Brain pericyte (primary cell): ENCODE measurements at regions not wholly inside any gene's neighbourhood (a gene's known extent, or its start where the extent isn't known, plus 50 kb on each side); places are given as distances from the start of the nearest gene placed in this dataset.

ENCODE experiments used
- DNase-seq: peaks from one replicate; pipeline ENCODE4 v3.0.0-alpha.2; 2012; ENCODE audit warnings: low read depth, low spot score

DNA sequence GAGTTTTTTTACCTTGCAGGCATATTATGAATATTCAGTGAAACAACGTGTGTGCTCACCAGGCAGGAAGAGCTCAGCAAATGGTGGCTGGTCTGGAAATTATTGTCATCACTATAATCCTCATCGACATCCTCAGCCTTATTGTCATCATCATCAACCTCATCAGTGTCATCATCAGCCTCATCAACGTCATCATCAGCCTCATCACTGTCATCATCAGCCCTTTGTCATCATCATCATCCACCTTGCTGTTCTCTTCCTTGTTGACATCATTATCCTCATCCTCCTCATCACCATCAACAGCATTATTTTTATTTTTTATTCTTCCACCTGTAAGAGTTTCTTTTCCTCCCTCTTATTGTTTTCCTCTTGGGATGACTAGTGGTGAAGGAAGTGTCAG is 142.3 kb upstream of the GPR26 start:
- DNase-seq = no peak

DNA sequence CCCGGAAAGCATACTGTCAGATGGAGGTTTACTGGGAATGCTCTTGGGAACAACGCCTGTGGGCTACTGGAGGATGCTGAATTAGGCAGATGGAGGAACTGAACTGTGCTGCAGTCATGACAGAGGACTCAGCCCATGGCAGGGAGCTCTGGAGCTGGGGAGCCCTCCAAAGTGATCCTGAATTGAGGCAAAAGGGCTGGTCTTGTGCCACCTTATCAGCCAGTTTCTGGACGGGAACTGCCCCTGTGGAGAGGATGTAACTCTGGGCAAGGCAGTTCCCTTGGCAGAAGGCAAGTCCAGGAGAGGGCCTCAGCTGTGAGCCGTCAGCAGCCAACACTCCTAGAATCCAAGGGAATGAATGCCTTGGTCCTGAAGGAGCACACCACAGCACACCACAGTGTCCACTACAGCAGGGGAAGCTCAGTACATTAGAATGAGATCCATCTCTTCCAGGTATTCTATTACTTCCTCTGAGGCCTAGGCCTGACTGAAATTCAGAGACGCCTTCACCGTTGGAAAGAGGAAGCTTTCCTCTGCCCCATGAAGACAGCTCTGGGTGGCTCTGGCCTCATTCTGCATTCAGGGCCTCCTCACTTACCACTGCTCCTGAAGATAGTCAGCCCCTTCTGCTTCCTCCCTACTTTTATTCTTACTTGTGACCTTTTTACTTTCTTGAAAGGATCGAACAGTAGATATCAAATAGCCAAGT is 139.6 kb upstream of the GPR26 start:
- DNase-seq = no peak

DNA sequence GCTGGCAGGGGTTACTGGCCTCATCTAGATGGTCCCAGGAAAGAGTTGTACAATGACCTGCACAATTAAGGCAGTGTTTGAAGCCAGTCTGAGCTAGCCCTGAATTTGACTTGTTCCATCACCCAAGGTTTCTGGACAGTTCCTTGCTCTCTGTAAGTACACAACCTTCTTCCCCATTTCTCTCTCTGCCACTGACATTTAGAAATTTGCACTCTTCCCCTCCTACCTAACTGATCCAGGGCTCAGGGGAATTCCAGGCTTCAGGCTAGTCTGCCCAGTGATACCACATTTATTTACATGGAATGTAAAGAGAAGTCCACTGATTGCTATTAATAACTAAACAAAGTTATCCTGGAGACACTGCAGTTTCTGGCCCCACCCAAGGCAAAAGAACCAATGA is 139.0 kb upstream of the GPR26 start:
- no peak for DNase-seq

DNA sequence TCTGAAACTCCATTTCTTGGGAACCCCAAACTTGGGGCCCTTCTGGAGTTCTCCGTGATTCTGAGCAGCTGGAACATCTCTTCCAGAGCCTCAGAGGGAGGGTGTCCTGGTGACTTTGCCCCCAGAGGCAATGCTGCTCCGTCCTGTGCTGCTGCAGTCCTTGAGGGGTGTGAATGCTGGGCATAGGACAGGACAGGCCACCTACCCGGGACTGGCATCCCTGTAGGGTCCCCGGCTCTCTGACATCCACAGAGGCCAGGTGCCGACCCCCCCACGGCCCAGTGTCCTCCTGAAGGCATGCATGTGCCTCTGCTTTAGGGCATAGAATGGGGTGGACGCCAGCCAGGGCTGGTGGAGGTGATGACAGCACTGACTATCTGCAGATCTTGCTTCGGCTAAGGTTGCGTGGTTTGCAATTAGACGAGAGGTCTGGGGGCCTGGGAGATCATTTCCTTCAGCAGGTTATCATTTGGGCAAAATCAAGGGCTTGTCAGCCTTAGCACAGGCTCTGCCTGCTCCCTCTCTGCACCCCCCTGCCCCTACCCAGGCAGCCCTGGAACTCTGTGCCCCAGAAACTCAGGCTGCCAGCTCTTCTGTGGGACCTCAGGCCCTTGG is 136.9 kb upstream of the GPR26 start:
- no peak for DNase-seq

DNA sequence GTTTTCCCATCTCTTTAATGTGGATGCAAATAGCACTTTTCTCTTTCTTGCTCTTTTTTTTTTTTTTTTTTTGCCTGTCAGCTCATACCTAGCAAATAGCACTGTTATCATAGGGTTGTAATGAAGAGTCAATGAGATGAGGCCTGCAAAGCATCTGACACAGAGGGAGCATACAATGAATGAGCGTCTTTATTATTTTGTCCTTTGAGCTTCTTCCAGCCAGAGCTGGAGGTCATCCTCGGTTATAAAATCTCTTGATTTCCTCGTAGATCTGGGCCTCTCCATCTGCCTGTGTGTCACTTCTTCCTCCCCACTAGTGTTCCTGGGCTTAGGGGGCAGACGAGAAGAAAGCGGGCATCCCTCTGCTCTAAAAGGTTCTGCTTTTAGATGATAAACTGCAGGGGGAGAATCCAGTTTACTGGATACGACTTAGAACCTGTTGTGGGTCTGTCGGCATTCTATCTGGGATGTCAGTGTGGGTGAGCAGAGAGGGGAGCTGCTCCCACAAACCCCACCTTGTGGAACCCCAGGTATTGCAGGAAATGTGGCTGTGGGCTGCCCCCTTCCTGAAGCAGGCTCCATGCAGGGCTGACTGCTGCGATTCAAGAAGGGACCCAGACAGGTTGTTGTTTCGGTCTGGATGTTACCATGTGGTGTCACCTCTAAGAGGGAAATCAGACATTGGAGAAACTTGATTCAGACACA is 135.8 kb upstream of the GPR26 start:
- DNase-seq = no peak

DNA sequence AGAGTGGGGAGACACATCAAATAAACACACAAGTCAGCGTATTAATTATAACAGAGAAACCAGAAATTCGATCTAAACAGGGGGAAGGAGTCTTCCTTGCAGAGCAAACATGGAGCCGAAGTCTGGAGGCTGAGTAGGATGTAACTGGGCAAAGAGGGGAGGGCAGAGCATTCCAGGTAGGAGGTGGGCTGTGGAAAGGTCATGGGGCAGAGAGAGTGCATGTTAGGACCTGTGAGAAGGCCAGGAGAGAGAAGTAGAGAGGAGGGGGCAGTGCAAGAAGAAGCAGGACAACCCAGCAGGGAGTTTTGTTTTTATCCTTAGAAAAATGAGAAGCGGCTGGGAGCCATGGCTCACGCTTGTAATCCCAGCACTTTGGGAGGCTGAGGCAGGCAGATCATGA is 130.8 kb upstream of the GPR26 start:
- no peak for DNase-seq

DNA sequence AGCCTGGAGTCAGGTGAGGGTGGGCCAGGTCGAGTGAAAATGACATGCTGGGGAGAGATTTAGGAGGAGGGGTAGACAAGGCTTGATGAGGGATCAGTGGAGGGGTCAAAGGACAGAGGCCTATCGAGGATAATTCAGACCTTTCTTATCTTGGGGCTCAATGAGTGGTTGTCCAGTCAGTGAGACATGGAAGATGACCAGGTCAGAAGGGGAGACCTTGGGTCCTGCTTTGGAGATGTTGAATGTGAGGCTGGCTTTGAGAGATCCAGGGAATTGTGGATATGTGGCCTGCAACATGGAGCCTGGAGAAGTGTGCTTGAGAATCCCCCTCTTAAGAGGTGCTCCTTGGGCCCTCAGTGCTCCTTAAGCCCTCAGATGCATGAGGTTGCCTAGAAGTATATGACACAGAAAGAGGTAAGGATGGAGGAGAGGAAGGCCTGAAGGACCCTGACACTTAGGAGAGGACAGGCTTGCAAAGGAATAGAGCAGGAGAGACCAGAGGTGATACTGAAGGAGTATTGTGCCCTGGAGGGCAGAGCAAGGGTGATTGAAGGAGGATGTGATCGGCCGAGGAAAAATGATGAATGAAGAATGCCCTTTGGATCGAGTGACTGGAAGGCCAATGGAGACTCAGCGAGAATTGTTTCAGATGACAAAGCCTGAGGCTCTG is 129.8 kb upstream of the GPR26 start:
- DNase-seq = no peak

DNA sequence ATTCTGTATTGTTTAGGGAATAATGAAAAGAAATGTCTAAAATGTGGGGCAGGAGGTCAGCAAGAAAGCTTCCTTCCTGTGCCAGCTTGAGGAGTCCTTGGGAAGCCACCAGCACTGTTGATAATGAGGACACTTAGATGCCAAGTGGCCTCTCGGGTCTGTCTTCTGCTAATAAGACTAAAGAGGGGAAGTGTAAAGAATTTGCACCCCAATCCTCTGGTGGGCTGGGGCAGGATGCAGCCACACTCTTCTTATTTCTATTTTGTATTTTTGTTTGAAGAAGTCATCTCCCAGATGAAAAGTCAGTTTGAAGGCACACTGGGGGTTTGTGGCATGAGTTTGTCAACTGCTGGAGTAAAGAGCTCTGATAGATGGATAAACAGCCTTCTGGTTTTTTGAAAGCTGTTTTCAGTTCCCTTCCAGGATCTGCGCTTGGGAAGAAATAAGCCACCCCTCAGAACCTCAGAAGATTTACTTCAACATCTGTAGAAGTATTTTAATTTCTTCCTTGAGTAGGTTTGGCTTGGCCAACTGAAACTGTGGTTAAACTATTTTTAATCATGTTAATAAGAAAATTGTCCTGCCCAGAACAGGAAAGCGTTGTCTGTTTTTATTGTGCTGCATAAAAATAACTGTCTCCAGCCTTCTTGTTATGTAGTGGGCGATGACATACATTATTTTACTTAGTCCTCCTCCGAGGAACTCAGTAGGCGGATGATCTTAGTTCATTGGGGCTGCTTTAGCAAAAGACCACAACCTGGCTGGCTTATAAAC is 128.8 kb upstream of the GPR26 start:
- DNase-seq = no peak

DNA sequence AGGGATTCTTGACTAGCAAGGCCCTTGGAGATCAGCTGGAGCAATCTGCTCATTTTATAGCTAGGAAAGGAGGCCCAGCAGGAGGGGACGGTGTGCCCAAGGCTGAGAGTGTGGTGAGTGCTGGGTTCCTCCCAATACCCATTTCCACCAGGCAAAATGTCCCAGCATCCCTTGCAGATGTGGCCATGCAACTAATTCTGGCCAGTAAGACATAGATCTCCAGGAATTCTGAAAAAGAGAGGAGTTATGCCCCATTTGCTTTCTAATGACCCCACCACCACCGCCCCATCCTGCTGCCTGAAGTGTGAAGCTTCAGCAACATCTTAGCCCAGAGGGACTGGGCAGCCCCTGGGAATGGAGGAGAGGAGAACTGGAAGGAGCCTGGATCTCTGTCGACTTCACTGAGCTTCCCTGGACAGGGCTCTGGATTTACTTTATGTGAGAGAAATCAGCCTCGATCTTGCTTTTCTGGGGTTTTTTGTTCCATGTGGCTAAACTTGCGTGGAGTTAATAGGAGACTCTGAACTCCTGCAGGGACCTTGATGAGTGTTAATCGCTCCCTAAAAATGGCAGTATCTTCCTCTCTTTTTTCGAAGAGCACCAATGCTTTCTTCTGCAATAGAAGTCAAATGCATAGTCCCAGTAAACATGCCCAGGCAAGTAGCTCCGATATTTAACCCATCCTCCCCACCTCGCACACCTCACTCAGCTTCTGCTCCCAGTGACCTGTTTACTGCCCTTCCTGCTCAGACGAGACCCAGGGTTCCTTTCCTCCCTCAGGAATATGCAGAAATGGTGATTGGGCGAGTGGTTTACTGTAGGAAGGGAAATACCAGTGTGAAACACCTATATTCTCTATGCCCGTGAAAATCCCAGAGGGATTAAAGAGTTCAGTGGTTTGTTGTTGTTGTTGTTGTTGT is 127.5 kb upstream of the GPR26 start:
- DNase-seq = no peak

DNA sequence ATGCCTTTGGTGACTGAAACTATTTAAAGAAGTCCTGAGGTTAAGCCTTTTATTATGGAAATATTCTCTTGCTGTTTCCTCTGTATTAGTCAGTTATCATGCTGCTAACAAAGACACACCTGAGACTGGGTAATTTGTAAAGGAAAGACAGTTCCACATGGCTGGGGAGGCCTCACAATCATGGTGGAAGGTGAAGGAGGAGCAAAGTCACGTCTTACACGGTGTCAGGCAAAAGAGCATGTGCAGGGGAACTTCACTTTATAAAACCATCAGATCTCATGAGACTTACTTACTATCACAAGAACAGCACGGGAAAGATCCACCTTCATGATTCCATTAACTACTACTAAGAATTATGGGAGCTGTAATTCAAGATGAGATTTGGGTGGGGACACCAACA is 121.2 kb upstream of the GPR26 start:
- no peak for DNase-seq

DNA sequence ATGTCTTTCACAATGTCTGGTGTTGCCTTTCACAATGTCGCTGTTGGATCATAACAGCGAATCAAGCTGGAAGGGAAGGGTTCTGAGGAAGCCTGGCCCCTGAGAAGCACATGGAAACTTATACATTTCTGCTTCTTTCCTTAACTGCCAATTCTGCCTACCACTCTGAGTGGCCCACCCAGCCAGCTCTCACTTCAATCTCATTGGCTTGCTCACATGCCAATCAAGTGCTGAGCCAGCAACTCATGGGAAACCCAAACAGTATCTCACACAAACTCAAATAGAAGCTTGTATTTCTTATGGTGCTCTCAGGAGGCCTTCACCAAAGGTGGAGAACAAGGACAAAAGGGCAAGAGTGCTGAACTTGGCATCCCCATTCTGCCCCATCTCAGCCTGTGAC is 117.4 kb upstream of the GPR26 start:
- no peak for DNase-seq

DNA sequence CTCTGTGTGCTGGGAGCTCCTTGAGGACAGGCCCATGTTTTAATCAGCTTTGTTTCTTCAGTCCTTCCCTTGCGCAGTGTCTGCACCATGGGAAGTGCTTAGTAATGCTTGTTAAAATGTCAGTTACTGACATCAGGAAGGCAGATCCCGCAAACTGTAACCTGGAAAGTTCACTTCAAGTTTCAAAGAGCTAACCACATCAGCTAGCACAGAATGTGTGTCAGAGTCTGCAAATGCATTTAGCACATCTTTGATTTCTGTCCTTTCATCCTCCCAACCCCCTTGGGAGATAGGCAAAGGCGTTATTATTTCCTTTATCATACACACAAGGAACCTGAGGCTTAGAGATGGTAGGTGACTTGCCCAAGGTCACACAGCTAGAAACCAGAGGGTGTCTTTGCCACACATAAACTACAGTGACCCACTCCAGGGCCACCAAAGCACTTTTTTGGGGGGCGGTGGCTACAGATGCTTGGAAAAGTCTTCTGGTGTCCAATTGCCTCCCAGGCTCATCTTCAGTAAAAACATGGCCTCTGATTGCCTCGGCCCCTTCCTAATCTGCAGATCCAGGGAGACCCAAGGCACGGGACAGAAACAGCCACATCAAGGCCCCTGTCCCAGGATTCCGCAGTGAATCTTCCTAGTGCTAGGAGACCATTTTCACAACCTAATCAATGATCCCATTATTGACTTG is 116.2 kb upstream of the GPR26 start:
- no peak for DNase-seq

DNA sequence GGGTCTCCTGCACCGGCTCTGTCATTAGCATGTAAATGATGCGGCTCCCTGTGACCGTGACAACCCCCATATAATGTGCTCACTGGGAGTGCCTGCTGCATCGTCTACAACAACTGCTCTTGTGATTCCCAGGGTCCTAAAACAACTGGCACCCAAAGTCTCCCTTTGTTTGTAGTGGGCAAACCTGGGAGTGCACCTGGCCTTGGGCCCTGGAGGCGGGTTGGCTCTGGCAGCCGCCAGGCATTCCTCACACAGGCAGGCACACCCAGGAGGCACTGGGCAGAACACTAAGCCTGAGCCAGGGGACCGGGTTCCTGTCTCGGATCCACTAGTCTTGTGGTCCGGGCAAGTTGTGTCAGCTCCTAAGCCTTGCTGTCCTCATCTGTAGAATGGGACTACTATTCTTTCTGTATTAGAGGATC is 115.5 kb upstream of the GPR26 start:
- DNase-seq = no peak

DNA sequence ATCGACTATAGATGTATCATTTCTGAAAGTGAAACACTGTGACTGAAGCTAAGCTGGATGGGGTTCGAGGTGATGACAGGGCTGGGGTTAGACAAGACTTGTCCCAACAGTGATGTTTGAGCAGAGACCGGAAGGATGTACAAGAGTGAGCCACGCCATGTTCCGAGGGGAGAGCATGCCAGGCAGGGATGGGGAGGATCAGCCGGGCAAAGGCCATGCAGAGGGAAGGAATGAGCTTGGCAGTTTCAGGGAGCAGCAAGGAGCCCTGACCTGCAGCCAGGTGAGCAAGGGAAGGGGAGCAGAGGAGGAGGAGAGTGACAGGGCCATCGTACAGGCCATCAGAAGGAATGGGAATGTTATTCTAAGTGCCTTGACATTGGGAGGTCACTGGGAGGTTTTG is 114.9 kb upstream of the GPR26 start:
- DNase-seq = no peak

DNA sequence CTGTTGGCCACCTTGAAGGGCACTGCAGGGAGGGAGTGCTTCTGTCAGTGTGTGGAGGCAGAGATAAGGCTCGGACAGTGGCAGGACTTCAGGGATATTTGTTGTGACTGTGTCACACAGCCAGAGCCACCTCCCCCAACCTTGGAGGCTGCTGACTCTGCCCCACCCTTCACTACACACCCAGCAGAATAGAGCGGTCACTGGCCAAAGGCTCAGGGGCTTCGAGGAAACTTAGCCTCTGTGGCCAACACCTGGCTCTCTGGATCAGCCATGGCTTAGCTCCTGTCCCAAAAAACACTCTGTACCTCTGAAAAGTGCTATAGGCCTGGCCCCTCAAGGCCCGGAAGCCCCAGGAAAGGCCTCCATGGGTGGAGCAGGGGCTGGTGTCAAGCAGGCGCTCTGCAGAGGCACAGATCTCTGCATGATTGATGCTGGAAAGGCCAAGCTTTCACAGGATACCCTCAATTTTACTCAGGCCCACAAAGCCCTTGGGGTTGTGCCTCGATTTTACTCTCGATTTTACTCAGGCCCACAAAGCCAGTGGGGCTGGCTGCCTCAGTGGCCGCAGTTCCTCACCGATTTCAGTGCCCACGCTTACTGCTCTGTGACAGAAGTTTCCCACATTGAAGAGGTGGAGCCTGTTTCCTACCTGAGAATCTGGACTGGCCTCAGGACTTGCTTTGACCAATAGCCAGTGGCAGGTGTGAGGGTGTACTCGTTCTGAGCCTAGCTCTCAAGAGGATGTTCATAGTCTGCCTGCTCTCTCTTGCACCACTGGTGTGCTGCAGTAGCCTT is 113.2 kb upstream of the GPR26 start:
- DNase-seq = no peak

DNA sequence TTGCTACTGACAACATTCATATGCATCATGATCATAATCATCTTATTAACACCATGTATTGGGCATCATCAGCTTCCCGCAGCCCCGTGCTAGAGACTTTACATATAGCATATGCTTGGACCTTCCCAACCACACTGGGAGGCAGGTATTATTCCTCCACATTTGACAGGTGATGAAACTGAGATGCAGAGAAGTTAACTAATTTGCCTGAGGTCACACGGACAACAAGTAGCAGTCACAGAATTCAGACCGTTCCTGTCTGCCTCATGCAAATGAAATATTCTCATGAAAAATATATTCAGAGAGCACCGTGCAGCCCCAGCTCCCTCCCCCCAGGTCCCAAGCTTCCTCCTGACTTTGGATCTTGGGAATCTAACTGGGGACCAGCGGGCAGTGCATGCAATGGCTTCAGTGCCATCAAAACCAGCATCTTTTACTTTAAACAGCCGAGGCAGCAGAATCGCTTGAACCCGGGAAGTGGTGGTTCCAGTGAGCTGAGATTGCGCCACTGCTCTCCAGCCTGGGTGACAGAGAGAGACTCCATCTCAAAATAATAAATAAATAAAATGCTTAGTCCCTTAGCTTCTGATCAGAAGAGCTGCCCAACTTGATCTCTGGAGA is 112.2 kb upstream of the GPR26 start:
- no peak for DNase-seq

DNA sequence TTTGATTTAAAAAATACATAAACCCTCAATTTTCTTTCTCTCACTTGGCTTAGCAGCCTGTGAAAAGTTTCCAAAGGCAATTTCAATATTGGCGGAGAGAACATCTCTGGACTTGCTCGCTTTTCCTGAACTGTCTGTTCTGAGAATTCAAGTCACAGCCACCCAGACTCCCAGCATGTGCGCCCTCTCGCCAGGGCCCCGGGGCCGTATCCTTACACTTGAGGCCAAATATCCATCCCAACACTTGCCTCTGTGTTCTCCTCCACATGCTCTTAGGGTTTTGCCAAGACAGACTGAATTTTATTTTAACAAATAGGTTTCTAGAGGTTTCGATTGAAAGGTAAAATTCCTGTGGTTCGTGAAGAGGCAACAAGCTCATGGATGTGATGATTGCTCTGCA is 111.5 kb upstream of the GPR26 start:
- no peak for DNase-seq

DNA sequence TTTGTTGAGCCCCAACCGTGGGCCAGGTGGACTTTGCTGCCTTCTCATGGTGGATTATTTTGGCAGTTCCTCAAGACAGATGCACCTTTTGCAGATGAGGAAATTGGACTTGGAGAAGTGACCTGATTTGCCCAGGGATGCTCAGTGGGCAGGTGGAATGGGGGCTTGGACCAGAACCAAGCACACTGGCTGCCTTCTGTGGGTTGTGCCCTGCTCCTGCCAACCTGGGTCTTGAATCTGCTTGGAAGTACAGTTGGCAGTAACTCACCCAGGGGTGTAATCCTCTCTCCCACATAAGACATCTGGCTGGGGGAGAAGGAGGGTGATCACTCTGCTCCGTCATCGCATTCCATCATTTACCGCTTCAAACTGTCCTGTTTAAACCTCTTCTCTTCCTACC is 110.5 kb upstream of the GPR26 start:
- DNase-seq = no peak

DNA sequence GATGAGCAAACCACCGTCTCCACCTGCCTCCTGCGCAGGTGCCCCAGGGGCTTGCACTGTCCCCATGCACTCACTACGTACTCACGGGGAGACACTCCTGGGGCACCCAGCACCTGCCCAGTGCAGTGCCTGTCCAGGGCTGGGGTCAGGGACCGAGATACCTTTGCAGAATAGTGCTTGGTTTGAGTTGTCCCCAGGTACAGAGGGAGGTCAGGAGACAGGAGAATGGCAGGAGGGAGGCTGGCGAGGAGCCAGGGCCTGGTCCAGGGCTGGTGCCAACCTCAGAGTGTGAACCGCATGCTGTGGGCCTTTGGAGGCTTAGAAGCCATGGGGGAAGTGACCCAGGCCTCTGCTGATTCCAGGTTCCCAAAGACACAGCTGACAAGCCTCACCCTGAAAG is 110.1 kb upstream of the GPR26 start:
- no peak for DNase-seq
